ENCODE measurements at regions not wholly inside any gene's neighbourhood (a gene's known extent, or its start where the extent isn't known, plus 50 kb on each side); places are given as distances from the start of the nearest gene placed in this dataset.

- no peak overlapping the region for H3K4me3 ChIP-seq (ENCODE audit: low read depth, low read length)
Observed at GRCh38 chr4:27759611-27760575, 899.3 kb downstream of the STIM2 start.

GRCh38 chr4:27763830-27764525, 903.3 kb downstream of the STIM2 start:
- TF ChIP-seq CTCF (IDR thresholded peaks at IDR 0.05; ENCODE audit: borderline replicate concordance, insufficient read depth, low read depth, low read length): no peak
- H3K4me3 ChIP-seq (ENCODE audit: low read depth, low read length): no peak overlapping the region

More at GRCh38 chr4:27759611-27760575, 899.3 kb downstream of the STIM2 start:
- TF ChIP-seq CTCF (IDR thresholded peaks at IDR 0.05; ENCODE audit: borderline replicate concordance, insufficient read depth, low read depth, low read length): no peak

- no peak for TF ChIP-seq CTCF (IDR thresholded peaks at IDR 0.05; ENCODE audit: borderline replicate concordance, insufficient read depth, low read depth, low read length)
- H3K4me3 ChIP-seq (ENCODE audit: low read depth, low read length): no peak overlapping the region
Observed at GRCh38 chr4:27764526-27764837, 903.8 kb downstream of the STIM2 start.

- no peak for TF ChIP-seq CTCF (IDR thresholded peaks at IDR 0.05; ENCODE audit: borderline replicate concordance, insufficient read depth, low read depth, low read length)
- no peak overlapping the region for H3K4me3 ChIP-seq (ENCODE audit: low read depth, low read length)
Observed at GRCh38 chr4:27770895-27771294, 910.3 kb downstream of the STIM2 start.

- H3K4me3 ChIP-seq (ENCODE audit: low read depth, low read length): no peak overlapping the region
- TF ChIP-seq CTCF (IDR thresholded peaks at IDR 0.05; ENCODE audit: borderline replicate concordance, insufficient read depth, low read depth, low read length): no peak
Observed at GRCh38 chr4:27775156-27775555, 914.5 kb downstream of the STIM2 start.

GRCh38 chr4:27779827-27780226, 919.2 kb downstream of the STIM2 start:
- TF ChIP-seq CTCF (IDR thresholded peaks at IDR 0.05; ENCODE audit: borderline replicate concordance, insufficient read depth, low read depth, low read length): no peak

More at GRCh38 chr4:27779827-27780226, 919.2 kb downstream of the STIM2 start:
- no peak overlapping the region for H3K4me3 ChIP-seq (ENCODE audit: low read depth, low read length)
